ENCODE measurements at regions not wholly inside any gene's neighbourhood (a gene's known extent, or its start where the extent isn't known, plus 50 kb on each side); places are given as distances from the start of the nearest gene placed in this dataset.
"Not testable (repeated sequence)": the region's sequence is repeated elsewhere in the genome, so short reads cannot be mapped to it uniquely, and the experiment has no call there.

DNA sequence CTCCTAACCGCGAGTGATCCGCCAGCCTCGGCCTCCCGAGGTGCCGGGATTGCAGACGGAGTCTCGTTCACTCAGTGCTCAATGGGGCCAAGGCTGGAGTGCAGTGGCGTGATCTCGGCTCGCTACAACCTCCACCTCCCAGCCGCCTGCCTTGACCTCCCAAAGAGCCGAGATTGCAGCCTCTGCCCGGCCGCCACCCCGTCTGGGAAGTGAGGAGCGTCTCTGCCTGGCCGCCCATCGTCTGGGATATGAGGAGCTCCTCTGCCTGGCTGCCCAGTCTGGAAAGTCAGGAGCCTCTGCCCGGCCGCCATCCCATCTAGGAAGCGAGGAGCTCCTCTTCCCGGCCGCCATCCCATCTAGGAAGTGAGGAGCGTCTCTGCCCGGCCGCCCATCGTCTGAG lies 58.8 kb upstream of the ANKRD30BL start:
- not testable (repeated sequence) for DNase-seq

DNA sequence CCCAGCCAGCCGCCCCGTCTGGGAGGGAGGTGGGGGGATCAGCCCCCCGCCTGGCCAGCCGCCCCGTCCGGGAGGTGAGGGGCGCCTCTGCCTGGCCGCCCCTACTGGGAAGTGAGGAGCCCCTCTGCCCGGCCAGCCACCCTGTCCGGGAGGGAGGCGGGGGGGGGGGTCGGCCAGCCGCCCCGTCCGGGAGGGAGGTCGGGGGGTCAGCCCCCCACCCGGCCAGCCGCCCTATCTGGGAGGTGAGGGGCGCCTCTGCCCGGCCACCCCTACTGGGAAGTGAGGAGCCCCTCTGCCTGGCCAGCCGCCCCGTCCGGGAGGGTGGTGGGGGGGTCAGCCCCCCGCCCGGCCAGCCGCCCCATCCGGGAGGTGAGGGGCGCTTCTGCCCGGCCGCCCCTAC lies 60.1 kb upstream of the ANKRD30BL start:
- not testable (repeated sequence) for DNase-seq

DNA sequence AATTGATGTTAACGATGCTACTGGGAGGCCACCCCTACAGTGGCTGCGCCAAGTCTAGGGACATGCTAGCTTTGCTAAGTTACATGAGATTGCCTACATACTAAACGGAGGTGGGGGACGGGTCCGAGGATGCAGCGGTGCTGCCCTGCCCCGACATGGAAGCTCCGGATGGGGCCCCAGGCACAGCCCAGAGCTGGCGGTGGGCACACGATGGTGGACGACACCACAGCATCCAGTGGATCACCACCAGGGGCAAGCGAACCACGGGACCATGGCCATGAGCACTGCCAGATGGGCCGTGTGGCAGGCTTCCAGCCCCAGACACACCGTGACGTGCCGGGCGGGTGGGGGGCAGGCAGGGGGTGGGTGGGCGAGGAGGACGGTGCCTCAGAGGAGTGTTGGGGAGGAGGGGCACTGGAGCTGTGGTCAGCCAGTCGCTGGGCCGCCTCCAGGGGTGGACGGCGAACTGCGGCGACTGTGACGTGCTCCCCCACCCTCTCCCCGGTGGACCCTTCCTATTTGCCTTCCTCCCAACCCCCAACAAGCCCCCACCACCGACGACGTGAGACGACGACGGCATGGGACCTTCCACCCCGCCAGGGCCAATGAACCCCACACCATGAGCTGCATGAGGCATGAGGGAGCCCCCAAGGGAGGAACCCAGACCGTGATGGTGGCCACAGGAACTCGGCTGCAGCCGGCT lies 90.6 kb upstream of the ANKRD30BL start:
- no peak for DNase-seq

DNA sequence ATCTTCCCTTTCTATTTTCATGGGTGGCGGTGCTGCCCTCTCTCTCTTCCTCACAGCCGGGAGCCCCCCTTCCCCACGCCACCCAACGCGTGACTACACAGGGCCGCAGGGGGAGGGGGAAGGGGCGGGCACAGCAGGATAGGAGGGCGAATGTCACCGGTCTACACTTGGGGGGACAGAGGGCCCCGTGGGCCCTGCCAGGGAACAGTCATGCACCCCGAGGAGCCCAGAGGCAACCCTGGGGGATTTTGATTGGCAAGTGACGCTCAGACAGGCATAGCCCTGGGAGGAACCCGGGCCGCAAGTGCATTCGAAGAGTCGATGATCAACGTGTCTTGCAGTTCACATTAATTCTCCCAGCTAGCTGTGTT lies 91.1 kb upstream of the ANKRD30BL start:
- no peak for DNase-seq

DNA sequence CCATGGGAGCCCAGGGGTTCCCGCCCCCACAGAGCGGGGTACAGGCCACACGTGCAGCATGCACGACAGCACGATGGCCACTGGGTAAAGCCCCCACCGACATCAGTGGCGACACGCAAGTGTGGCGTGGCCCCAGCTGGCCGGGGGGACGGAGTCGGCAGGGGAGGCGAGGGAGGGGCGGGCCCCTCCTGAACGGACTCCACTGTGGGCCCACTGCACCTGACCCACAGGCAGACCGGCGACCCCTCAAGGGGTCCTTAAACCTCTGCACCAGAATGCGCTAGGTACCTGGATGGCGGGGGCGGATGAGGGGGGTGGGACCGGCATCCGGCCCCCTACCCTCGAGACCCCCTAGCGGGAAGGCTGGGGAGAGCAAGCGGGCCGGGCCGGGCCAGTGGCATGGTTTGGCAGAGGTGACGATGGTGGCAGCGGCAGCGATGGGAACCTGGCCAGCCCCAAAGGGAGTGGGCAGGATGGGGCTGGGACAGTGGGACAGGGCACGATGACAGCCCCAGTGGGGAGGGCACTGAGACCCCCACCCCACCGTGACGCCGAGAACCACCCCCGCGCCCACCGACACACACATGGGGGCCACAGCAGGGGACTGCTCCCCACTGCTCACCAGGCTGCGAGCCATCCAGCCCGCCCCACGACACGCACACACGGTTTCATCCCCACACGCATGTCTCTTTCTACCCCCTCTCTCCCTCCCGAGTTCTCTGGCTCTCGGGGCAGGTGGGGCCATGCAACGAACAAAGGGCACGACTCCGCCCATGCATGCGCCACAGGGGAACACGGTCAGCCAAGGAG lies 91.9 kb upstream of the ANKRD30BL start:
- no peak for DNase-seq

DNA sequence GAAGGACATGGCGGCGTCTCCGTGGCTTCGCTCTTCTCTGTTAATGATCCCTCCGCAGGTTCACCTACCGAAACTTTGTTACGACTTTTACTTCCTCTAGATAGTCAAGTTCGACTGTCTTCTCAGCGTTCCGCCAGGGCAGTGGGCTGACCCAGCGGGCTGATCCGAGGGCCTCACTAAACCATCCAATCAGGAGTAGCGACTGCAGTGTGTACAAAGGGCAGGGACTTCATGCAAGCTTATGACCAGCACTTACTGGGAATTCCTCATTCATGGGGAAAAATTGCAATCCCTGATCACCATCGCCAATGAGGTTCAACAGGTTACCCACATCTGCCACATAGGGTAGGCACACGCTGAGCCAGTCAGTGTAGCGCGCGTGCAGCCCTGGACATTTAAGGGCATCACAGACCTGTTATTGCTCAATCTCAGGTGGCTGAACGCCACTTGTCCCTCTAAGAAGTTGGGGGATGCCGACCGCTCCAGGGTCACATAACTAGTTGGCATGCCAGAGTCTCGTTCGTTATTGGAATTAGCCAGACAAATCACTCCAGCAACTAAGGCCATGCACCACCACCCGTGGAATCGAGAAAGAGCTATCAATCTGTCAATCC lies 92.7 kb upstream of the ANKRD30BL start:
- DNase-seq, result not testable (repeated sequence)

DNA sequence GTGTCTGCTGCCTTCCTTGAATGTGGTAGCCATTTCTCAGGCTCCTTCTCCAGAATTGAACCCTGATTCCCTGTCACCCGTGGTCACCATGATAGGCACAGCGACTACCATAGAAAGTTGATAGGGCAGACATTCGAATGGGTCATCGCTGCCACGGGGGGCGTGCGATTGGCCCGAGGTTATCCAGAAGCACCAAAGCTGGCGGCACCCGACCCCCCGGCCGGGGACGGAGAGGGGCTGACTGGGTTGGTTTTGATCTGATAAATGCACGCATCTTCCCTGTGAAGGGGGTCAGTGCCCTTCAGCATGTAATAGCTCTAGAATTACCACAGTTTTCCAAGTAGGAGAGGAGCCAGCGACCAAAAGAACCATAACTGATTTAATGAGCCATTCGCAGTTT lies 94.0 kb upstream of the ANKRD30BL start:
- no peak for DNase-seq

DNA sequence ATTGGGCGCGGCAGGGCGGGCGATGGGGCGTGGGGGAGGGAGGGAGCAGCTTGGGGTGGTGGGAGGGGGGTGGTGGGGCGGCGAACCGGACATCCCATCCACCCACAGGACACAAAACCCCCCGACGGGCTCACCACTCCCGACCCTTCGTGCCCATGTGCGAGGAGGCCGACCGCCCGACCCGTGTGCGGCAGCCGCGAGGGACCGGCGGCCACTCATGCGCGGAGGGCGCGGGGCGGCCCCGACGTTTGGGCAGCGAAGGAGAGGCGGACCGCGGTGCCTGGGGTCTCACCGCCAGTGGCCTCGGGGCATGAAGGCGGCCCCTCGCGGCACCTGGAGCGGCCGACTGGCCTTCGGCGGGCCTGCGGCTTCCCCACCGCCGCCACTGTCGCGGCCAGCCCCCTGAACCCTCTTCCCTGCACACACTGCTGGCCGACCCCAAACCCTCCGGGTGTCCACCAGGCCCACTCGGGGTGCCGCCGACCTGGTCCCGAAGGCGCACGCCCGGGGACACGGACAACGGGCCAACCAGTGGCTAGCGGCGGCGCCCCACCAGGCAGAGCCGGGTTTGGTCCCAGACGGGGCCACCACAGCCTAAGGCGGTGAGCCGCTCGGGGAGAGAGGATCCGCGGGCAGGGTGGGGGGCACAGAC lies 94.6 kb upstream of the ANKRD30BL start:
- DNase-seq, result no peak

DNA sequence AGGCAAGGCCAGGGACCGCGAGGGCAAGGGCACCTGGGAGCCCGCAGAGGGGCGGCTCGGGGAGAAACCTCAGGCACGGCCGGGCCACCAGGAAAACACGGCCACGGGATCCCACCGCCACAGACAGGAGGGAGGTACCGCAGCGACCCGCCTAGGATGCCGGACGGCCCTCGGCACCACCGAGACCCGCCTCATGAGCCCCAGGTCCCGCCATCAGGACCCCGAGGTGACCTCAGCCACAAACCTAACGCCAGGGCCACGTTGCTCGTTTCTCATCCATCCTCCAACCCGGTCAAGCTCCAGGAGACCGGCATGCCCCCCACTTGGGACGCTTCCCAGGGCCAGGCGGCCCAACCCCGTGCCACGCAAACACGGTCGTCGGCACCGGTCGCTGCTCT lies 95.2 kb upstream of the ANKRD30BL start:
- not testable (repeated sequence) for DNase-seq

DNA sequence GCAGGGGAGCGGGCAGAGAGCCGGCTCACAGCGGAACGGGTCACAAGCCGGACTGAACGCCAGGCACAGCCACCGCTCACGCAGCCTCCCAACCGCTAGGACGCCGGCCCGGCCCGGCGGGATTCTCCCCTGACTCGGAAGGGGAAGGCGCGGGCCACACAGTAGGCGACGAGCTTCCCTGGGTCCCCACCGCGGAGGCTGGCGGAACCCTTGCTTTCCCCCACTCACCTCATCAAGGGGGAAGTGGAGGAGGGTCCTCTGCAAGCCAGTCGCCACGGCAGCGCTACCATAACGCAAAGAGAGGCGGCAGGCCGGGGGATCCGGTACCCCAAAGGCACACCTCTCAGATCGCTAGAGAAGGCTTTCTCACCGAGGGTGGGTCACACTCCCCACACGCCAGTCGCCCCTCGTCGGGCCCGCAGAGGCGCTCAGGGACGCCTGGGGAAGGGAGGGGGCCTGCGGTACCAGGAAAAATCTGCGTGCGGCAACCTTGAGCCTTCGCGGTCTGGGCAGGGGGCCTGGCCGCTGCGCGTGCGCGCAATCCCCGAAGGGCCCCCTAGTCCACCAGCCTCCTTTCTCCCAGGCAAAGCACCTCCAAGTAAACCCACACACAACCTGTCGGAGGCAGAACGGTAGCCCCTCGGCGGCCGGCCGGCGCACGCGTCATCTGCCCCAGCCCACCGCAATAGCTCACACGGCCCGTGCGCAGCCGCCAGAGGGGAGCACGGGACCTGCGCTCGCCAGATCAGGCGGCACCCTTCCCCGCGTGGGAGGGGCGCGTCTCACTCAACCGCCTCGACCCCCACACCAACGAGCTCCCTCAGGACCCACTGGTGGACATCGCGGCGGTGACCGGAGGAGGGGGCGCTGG lies 95.8 kb upstream of the ANKRD30BL start:
- not testable (repeated sequence) for DNase-seq

DNA sequence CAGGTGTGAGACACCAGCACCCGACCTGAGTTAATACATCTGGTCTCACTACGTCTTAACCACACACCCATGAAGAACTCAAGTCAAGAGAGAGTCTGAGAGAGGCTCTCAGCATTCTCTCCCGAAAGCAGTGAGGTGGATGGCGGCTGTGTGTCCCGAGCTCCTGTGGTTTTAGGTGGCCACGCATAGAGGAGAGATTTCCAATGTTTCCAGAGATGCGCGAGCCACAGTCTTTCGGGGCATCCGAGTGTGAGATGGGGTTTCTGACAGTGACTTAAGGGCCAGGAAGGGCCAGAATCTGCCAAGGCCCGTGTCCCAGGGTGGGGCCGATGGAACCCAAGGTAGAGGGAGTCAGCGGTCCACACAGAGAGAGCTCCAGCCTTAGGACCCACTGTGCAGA lies 97.5 kb upstream of the ANKRD30BL start:
- DNase-seq, result not testable (repeated sequence)

DNA sequence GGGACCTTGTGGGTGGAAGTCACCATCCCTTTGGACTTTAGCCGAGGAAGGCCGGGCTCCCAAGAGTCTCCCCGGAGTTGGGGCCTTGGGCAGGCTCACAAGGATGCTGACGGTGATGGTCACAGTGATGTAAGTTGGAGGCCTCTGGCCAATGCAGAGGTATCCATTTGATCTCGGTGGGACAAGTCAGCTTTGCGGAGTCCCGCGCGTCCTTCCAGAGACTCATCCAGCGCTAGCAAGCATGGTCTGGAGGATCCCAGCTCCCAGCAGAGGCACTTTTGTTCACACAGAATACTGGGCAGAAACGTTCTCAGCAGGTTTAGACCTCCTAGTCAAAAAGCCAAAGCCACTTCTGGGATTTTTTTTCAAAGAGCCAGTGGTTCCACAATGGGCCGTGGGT lies 103.8 kb upstream of the ANKRD30BL start:
- DNase-seq, result not testable (repeated sequence)

DNA sequence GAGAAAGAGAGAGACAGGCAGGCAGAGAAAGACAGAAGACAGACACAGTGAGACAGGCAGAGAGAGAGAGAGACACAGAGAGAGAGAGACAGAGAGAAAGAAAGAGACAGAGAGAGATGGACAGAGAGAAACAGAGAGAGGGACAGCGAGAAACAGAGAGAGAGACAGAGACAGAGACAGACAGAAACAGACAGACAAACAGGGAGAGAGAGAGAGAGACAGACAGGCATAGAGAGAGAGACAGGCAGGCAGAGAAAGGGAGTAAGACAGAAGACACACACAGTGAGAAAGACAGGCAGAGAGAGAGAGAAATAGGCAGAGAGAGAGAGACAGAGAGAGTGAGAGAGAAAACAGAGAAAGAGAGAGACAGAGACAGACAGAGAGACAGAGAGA lies 105.3 kb upstream of the ANKRD30BL start:
- DNase-seq, result no peak

DNA sequence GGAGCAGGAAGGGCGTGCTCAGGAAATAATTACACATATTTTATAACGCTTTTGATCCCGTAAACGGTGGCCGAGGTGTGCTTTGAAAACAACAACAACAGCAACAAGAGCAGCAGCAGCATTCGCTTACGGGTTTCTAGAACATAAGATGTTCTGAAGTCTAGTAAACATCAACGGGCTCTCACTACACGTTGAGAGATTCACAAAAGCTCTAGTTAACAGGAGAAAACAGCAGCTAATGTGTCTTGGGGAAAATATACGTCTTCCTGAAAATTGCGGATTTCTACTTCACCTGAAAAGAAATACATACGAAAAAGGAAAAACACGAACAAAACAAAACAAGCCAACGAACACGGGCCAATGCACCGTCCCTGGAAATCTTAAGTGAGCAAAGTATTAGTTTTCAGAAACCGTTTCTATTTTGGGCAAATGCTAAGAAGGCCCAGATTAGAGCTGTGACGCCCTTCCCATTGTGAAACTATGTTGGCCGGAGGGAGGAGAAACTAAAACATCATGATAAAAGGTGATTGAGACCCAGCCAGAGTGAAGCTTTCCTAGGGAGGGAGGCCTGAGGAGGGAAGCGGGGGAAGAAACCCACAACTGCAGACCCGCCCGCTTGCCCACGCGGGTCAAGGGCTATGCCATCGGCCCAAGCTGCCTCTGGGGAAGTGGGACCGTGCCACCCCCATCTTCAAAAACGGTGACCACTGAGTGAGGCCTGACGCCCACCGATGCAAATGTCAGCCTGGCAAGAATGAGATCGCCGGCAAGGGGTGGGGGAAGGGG lies 105.9 kb upstream of the ANKRD30BL start:
- peak; percentile 36 for DNase-seq

DNA sequence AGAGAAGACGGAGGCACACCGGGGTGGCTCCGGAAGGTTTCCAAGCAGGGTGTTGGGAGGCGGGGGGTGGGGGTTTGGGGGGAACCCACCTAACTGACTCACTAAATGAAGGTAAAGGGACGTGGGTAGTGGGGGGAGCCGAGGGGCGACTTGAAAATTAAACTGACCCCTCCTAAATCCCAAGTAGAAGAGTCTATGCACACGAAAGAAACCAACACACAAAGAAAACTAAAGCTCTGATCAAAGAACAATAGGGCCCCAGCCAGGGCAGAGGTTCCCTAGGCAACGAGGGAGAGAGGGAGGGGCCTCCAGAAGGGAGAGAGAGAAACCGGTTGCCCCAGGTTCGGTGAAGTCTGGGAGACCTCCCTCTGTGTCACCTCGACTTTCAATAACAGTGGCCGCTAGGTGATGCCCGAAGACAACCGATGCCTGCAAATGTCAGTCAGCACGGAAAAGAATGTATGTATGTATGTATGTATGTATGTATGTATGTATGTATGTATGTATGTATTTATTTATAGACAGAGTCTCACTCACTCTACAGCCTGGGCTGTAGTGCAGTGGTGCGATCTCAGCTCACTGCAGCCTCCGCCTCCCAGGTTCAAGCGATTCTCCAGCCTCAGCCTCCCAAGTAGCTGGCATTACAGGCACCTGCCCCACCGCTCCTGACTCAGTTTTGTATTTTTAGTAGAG lies 106.7 kb upstream of the ANKRD30BL start:
- peak; percentile 27 for DNase-seq

DNA sequence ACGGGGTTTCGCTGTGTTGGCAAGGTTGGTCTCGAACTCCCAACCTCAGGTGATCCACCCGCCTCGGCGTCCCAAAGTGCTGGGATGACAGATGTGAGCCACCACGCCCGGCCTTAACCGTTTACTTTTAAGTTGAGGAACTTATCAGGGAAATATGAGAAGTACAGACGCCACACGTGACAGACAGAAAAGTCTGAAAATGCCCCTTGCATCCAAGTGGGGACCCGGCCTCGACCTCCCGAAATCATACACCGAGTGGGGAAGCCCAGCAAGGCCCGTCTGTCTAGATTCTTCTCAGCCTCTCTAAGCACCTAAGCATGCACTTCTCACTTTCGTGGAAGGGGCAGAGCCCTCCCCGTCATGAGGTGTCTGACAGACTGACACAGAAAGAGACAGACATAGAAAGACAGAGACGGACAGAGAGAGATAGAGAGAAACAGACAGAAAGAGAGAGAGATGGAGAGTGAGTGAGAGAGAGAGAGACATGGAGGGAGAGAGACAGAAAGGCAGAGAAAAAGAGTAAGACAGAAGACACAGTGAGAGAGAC lies 107.3 kb upstream of the ANKRD30BL start:
- DNase-seq, result no peak

DNA sequence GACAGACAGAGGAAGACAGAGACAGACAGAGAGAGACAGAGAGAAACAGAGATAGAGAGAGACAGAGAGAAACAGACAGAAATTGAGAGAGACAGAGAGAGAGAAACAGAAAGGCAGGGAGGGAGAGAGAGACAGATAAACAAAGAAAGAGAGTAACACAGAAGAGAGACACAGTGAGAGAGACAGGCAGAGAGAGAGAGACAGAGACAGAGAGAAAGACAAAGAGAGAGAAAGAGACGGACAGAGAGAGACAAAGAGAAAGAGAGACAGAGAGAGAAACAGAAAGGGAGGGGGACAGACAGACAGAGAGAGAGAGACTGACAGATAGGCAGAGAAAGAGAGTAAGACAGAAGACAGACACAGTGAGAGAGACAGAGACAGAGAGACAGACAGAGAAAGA lies 108.5 kb upstream of the ANKRD30BL start:
- DNase-seq, result no peak

DNA sequence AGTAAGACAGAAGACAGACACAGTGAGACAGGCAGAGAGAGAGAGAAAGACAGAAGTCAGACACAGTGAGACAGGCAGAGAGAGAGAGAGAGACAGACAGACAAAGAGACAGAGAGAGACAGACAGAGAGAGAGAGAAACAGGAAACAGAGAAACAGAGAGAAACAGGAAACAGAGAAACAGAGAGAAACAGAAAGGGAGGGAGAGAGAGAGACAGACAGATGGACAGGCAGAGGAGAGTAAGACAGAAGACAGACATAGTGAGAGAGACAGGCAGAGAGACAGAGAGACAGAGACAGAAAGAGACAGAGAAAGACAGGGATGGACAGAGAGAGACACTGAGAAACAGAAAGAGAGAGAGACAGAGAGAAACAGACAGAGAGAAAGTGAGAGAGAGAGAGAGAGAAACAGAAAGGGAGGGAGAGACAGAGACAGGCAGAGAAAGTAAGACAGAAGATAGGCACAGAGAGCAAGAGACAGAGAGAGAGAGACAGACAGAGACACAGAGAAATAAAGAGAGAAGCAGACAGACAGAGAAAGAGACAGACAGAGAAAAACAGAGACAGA lies 109.3 kb upstream of the ANKRD30BL start:
- no peak for DNase-seq

DNA sequence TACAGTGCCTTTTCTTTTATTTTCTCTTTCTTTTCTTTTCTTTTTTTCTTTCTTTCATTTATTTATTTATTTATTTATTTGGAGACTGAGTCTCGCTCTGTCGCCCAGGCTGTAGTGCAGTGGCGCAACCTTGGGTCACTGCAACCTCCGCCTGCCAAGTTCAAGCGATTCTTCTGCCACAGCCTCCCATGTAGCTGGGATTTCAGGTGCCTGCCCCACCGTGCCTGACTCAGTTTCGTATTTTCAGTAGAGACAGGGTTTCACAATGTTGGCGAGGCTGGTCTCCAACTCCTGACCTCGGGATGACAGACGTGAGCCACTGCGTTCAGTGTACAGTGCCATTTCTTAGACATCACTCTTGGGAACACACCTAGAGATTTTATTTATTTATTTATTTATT lies 110.0 kb upstream of the ANKRD30BL start:
- DNase-seq, result not testable (repeated sequence)

DNA sequence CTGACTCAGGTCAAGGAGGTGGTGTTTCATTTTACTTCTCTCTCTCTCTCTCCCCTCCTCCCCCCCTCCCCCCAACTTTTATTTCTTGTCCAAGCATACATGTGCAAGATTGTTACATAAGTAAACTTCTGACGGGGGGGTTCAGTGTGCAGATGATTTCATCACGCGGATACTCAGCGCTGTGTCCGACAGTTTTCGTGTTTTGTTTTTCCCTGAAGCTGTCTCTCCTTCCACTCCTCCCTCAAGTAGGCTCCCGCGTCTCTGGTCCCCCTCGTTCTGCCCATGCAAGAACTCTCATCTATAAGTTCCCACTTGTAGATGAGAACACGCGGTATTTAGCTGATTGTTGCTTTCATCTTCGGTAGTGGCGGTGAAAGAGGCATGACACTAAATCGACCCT lies 111.0 kb upstream of the ANKRD30BL start:
- no peak for DNase-seq

Data from suppressor macrophage treated with lipopolysaccharide for 4 hours (primary cell).